ENCODE measurements at regions not wholly inside any gene's neighbourhood (a gene's known extent, or its start where the extent isn't known, plus 50 kb on each side); places are given as distances from the start of the nearest gene placed in this dataset.

DNA sequence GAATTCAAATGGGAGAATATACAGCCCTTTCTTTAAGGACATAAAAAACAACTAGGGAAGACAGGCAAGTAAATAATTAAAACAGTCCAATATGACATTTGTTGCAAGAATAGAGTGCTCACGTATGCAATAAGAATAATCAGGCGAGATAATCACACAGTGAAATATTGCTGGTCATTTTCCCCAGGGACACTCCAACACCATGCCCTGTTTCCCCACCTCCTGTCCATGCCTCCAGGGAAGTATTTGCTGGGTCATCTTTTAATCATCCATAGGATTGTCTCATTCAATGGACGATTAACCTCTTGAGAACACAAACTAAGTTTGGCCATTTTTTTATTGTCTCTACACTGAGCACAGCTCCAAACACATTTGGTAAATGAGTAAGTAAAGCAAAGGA, 472.9 kb downstream of the C6orf118 start:
- no peak for DNase-seq (ENCODE audit: low read depth)
- no peak overlapping the region for H3K4me3 ChIP-seq (ENCODE audit: low read depth, low read length)
- TF ChIP-seq CTCF (IDR thresholded peaks at IDR 0.05; ENCODE audit: control insufficient read depth, extremely low read depth, insufficient read depth) = no peak

DNA sequence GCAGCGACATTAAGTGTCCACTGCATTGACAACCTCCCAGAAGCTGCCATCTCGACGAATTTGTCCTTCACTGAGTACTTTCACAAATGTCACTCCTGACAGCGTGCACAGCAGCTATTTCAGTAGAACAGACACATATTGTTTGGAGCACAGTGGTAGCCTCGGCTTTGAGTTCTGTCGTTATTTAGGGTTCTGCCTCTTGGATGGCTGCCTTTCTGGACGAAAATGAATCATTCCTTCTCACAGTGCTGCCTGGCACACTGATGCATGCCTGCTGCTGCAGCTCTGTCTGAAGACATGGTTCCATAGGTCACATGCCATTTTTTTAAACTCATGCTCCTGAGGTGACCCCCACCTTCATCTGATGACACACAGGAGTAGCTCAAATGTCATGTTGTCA, 477.0 kb downstream of the C6orf118 start:
- TF ChIP-seq CTCF (IDR thresholded peaks at IDR 0.05; ENCODE audit: control insufficient read depth, extremely low read depth, insufficient read depth) = no peak
- no peak for DNase-seq (ENCODE audit: low read depth)
- H3K4me3 ChIP-seq (ENCODE audit: low read depth, low read length) = no peak overlapping the region

DNA sequence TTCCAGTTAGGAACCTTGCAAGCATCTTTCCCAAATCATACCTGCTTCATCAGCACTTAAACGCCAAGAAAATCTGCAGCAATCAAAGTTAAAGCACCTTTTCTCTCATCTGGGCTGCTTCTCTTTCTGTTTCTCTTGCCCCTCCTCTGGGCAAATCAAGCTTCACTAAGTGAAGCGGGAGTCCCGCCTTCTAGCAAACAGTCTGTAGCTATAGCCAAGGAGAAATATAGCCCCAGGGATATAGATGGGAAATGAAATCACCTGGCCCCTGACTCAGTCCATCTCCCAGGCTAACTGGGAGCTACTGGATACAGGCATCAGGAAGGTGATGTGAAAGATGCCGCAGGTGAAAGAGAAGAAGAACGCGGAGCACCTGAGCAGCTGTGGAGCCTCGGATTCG, 481.9 kb downstream of the C6orf118 start:
- no peak overlapping the region for H3K4me3 ChIP-seq (ENCODE audit: low read depth, low read length)
- TF ChIP-seq CTCF (IDR thresholded peaks at IDR 0.05; ENCODE audit: control insufficient read depth, extremely low read depth, insufficient read depth) = no peak
- DNase-seq (ENCODE audit: low read depth) = no peak

DNA sequence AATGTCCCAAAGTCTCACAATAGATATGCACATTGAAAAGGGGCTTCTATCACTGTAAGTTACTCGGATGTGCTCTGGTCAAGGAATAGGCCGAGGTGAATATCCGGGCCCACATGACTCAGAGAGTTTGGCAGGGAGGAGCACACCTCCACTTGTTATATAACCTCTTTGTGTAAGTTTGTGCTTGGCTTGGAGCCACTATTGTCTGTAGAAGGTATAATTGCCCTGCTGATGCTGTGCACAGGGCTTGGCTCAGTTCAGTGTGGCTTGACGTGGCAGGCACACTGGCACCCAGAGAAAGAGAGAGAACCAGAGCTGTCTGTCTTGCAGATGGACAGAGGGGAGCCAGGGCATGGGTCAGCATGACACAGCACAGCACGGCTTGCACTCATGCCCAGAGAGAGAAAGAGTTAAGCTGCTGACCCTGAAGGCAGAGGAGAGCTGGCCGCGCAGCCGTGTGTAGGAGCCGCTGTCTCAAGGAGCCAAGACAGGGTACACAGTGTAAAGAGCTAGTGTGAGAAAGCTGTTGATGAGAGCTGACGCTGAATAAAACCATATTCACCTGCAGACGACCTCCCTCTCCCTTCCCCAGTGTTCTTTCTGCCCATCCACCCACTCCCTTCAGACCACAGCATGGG, 482.5 kb downstream of the C6orf118 start:
- no peak for DNase-seq (ENCODE audit: low read depth)

DNA sequence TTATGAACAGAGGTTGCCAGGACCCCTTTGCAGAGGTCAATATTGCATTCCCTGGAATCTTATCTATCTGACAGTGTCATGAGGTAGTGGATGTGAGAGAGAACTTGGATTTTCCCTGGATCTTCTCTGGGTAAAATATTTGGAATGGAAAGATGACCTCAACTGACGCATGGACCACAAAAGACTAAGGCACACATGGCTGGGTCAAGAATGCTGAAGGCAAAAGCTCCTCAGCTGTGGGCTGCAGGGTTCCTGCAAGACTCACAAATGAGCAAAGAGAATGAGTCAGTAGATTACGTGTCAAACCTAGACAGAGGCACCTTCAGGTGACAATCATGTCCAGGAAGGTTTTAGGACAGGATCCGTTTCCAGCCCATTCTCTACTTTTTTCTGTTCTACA, 484.0 kb downstream of the C6orf118 start:
- DNase-seq (ENCODE audit: low read depth) = no peak
- no peak overlapping the region for H3K4me3 ChIP-seq (ENCODE audit: low read depth, low read length)
- no peak for TF ChIP-seq CTCF (IDR thresholded peaks at IDR 0.05; ENCODE audit: control insufficient read depth, extremely low read depth, insufficient read depth)

More for the DNA sequence above, 482.5 kb downstream of the C6orf118 start:
- TF ChIP-seq CTCF (IDR thresholded peaks at IDR 0.05; ENCODE audit: control insufficient read depth, extremely low read depth, insufficient read depth) = no peak
- no peak overlapping the region for H3K4me3 ChIP-seq (ENCODE audit: low read depth, low read length)

DNA sequence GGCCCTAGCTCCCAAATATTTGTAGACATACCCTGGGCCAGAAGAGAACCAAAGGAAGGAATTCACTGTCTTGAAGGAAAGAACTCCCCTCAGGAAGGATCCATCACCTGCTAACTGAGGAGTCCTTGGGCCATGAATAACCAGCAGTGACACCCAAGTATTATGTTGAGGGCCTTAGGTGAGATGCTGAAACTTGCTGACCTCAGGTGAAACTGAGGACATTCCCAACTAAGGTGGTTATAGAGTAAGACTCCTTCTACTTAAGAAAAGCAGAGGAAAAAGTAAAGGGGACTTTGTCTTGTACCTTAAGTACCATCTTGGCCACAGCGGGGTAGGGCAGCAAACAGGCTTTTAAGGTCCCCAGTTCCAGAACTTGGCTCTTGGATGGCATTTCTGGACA, 491.7 kb downstream of the C6orf118 start:
- no peak for TF ChIP-seq CTCF (IDR thresholded peaks at IDR 0.05; ENCODE audit: control insufficient read depth, extremely low read depth, insufficient read depth)
- DNase-seq (ENCODE audit: low read depth) = no peak
- H3K4me3 ChIP-seq (ENCODE audit: low read depth, low read length) = no peak overlapping the region

DNA sequence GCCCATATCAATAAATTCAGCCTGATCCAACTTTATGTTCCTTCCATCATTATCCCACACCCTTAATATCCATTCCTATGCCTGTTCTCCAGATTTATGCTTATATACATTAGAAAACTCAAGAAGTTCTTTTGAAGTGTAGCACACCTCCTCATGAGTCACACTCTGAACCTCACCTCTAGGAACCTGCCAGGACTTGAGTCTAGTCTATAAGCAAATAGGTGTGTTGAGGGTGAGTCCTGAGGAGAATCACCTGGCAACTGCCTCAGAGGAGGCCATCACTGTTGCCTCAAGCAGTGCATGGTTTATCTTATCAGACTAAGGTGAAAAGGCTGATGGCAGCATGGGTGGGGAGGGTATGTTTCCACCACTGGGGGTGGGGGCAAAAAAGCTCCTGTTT, 496.7 kb downstream of the C6orf118 start:
- no peak for DNase-seq (ENCODE audit: low read depth)
- no peak overlapping the region for H3K4me3 ChIP-seq (ENCODE audit: low read depth, low read length)
- no peak for TF ChIP-seq CTCF (IDR thresholded peaks at IDR 0.05; ENCODE audit: control insufficient read depth, extremely low read depth, insufficient read depth)
